Hepatocyte (in vitro differentiated cells): ENCODE measurements at regions not wholly inside any gene's neighbourhood (a gene's known extent, or its start where the extent isn't known, plus 50 kb on each side); places are given as distances from the start of the nearest gene placed in this dataset.

Experiments
- DNase-seq: peaks from one replicate; pipeline ENCODE4 v3.0.0-alpha.2; 2016; ENCODE audit warnings: low spot score
- H2AFZ ChIP-seq: fragments of 200-600 bp; sonication (generic); 2 replicates; pipeline ENCODE4 v1.6.0; 2016; ENCODE audit warnings: antibody characterized with exemption, mild to moderate bottlenecking
- H3K27ac ChIP-seq: fragments of 200-600 bp; sonication (generic); 2 replicates; pipeline ENCODE4 v1.5.1; 2016; ENCODE audit warnings: mild to moderate bottlenecking
- H3K27me3 ChIP-seq: fragments of 200-600 bp; sonication (generic); 2 replicates; pipeline ENCODE4 v1.6.1; 2016
- H3K36me3 ChIP-seq: fragments of 200-600 bp; sonication (generic); replicated peaks from 2 replicates; pipeline ENCODE4 v1.5.1; 2016; ENCODE audit warnings: low read depth; ENCODE audit not compliant: insufficient read depth
- H3K4me1 ChIP-seq: fragments of 200-600 bp; sonication (generic); 2 replicates; pipeline ENCODE4 v1.5.1; 2016; ENCODE audit warnings: mild to moderate bottlenecking, moderate library complexity; ENCODE audit not compliant: insufficient read depth
- H3K4me2 ChIP-seq: fragments of 200-600 bp; sonication (generic); 2 replicates; pipeline ENCODE4 v1.6.0; 2016
- H3K4me3 ChIP-seq: fragments of 200-600 bp; sonication (generic); 2 replicates; pipeline ENCODE4 v1.5.1; 2016; ENCODE audit warnings: mild to moderate bottlenecking
- H3K79me2 ChIP-seq: fragments of 200-600 bp; sonication (generic); 2 replicates; pipeline ENCODE4 v1.6.0; 2017; ENCODE audit warnings: mild to moderate bottlenecking
- H3K9me2 ChIP-seq: fragments of 200-600 bp; sonication (generic); replicated peaks from 2 replicates; pipeline ENCODE4 v1.6.0; 2017; ENCODE audit warnings: mild to moderate bottlenecking; ENCODE audit not compliant: insufficient read depth
- H3K9me3 ChIP-seq: fragments of 200-600 bp; sonication (generic); 2 replicates; pipeline ENCODE4 v1.5.1; 2016; ENCODE audit warnings: low read depth, mild to moderate bottlenecking
- H4K20me1 ChIP-seq: fragments of 200-600 bp; sonication (generic); 2 replicates; pipeline ENCODE4 v1.6.0; 2016; ENCODE audit warnings: mild to moderate bottlenecking; ENCODE audit not compliant: insufficient read depth, poor library complexity, severe bottlenecking
- CTCF ChIP-seq: fragments of 200-600 bp; sonication (generic); IDR thresholded peaks from 2 replicates; pipeline ENCODE4 v1.5.1; 2016; ENCODE audit warnings: antibody characterized with exemption, mild to moderate bottlenecking; ENCODE audit not compliant: poor library complexity
- EZH2 ChIP-seq: fragments of 200-600 bp; sonication (generic); IDR thresholded peaks from 2 replicates; pipeline ENCODE4 v1.6.1; 2016; ENCODE audit warnings: antibody characterized with exemption, mild to moderate bottlenecking, borderline replicate concordance
- EZH2phosphoT487 ChIP-seq: fragments of 200-600 bp; sonication (generic); IDR thresholded peaks from one replicate; pipeline ENCODE4 v1.6.1; 2018; ENCODE audit warnings: antibody characterized with exemption, mild to moderate bottlenecking, low read depth, moderate library complexity; ENCODE audit not compliant: unreplicated experiment, severe bottlenecking
- WGBS: methylation state at CpG from one replicate; pipeline ENCODE4 v1.1.6; 2016; ENCODE audit warnings: low lambda C conversion rate; ENCODE audit errors: missing lambda C conversion rate; 5-methylcytosine and 5-hydroxymethylcytosine counted together

GRCh38 chr7:25567430-25567829 lies 339.1 kb upstream of the NPVF start:
- Histone ChIP-seq H3K4me1 (peaks cover 3% of the 10 kb centered on the region), H3K27ac (no peak overlapping the region), H3K4me3 (no peak overlapping the region), H3K36me3 (no peaks in the 10 kb centered on the region), H3K27me3 (no peaks in the 10 kb centered on the region), H3K9me2 (no peaks in the 10 kb centered on the region), H2AFZ (no peak overlapping the region), H3K79me2 (no peaks in the 10 kb centered on the region), H3K4me2 (no peak overlapping the region), H3K9me3 (no peaks in the 10 kb centered on the region), H4K20me1 (no peaks in the 10 kb centered on the region)
- 94% methylated on average over 7 of the region's 7 CpGs for WGBS
- TF ChIP-seq EZH2, result no peak
- no peak for TF ChIP-seq EZH2phosphoT487
- no peak for TF ChIP-seq CTCF
- DNase-seq, result no peak

GRCh38 chr7:25569765-25570164 lies 341.5 kb upstream of the NPVF start:
- H3K9me3 ChIP-seq, result no peaks in the 10 kb centered on the region
- H3K27ac ChIP-seq, result no peak overlapping the region
- 86% methylated on average over 3 of the region's 3 CpGs for WGBS
- H3K9me2 ChIP-seq, result no peaks in the 10 kb centered on the region
- TF ChIP-seq EZH2, result no peak
- no peak for TF ChIP-seq CTCF
- TF ChIP-seq EZH2phosphoT487, result no peak
- H2AFZ ChIP-seq, result no peak overlapping the region
- no peak overlapping the region for H3K4me3 ChIP-seq
- H3K79me2 ChIP-seq, result no peaks in the 10 kb centered on the region
- no peak for DNase-seq
- no peaks in the 10 kb centered on the region for H4K20me1 ChIP-seq
- H3K4me2 ChIP-seq, result no peak overlapping the region
- H3K4me1 ChIP-seq, result peaks cover 3% of the 10 kb centered on the region
- no peaks in the 10 kb centered on the region for H3K36me3 ChIP-seq
- H3K27me3 ChIP-seq, result no peaks in the 10 kb centered on the region

- Histone ChIP-seq H3K9me3 (no peaks in the 10 kb centered on the region), H3K4me2 (no peak overlapping the region), H4K20me1 (no peaks in the 10 kb centered on the region), H3K36me3 (no peaks in the 10 kb centered on the region), H3K79me2 (no peaks in the 10 kb centered on the region), H3K4me3 (no peak overlapping the region), H3K27ac (no peak overlapping the region), H3K27me3 (no peaks in the 10 kb centered on the region), H3K9me2 (no peaks in the 10 kb centered on the region), H3K4me1 (no peaks in the 10 kb centered on the region), H2AFZ (no peak overlapping the region)
- whole genome bisulfite sequencing, result 96% methylated on average over 2 of the region's 2 CpGs
- no peak for TF ChIP-seq EZH2phosphoT487
- TF ChIP-seq EZH2, result no peak
- TF ChIP-seq CTCF, result no peak
- no peak for DNase-seq
These were observed 344.1 kb upstream of the NPVF start for GRCh38 chr7:25572423-25572822.

- no peaks in the 10 kb centered on the region for H3K9me3 ChIP-seq
- H2AFZ ChIP-seq, result no peak overlapping the region
- H4K20me1 ChIP-seq, result no peaks in the 10 kb centered on the region
- TF ChIP-seq EZH2, result no peak
- TF ChIP-seq CTCF, result no peak
- TF ChIP-seq EZH2phosphoT487, result no peak
- no peaks in the 10 kb centered on the region for H3K27me3 ChIP-seq
- H3K36me3 ChIP-seq, result no peaks in the 10 kb centered on the region
- H3K27ac ChIP-seq, result no peak overlapping the region
- no peak for DNase-seq
- no peaks in the 10 kb centered on the region for H3K9me2 ChIP-seq
- no peaks in the 10 kb centered on the region for H3K79me2 ChIP-seq
- H3K4me1 ChIP-seq, result peaks cover 9% of the 10 kb centered on the region
- no peak overlapping the region for H3K4me3 ChIP-seq
- no peak overlapping the region for H3K4me2 ChIP-seq
These were observed 346.5 kb upstream of the NPVF start for GRCh38 chr7:25574828-25575227.
